ENCODE measurements at regions not wholly inside any gene's neighbourhood (a gene's known extent, or its start where the extent isn't known, plus 50 kb on each side); places are given as distances from the start of the nearest gene placed in this dataset.
"Not testable (repeated sequence)": the region's sequence is repeated elsewhere in the genome, so short reads cannot be mapped to it uniquely, and the experiment has no call there.

GRCh38 chr6:14781772-14782525 lies 463.9 kb upstream of the JARID2 start:
- Mint-ChIP-seq H3K27ac (no peak overlapping the region), H3K4me1 (peaks cover 17% of the 10 kb centered on the region in 2 donors), H3K4me3 (no peak overlapping the region), H3K27me3 (ENCODE audit: low read depth in 2 of 2) (no peaks in the 10 kb centered on the region), H3K9me3 (no peaks in the 10 kb centered on the region), H3K36me3 (no peaks in the 10 kb centered on the region)
- H3K36me3 ChIP-seq (ENCODE audit: control insufficient read depth, insufficient read depth, low read length) = no peaks in the 10 kb centered on the region
- intact Hi-C loops (cut with micrococcal nuclease) = no loop called here
- WGBS (ENCODE audit: insufficient coverage) = 89% methylated on average over 12 of the region's 12 CpGs
- no peak for DNase-seq
- H3K4me1 ChIP-seq (ENCODE audit: control insufficient read depth, insufficient read depth, low read length) = peaks cover 12% of the 10 kb centered on the region
- no peak overlapping the region for H3K4me3 ChIP-seq (ENCODE audit: low read length)
- no peak for ATAC-seq
- H3K27me3 ChIP-seq (ENCODE audit: control insufficient read depth, insufficient read depth, low read length) = no peaks in the 10 kb centered on the region
- TF ChIP-seq CTCF (IDR thresholded peaks at IDR 0.05) = no peak
- no peaks in the 10 kb centered on the region for H3K9me3 ChIP-seq (ENCODE audit: control insufficient read depth, insufficient read depth, low read length)
- H3K27ac ChIP-seq (ENCODE audit: low read length) = no peak overlapping the region

GRCh38 chr6:14782921-14783464 lies 462.9 kb upstream of the JARID2 start:
- H3K36me3 Mint-ChIP-seq; H3K27me3 ChIP-seq (ENCODE audit: control insufficient read depth, insufficient read depth, low read length); H3K27me3 Mint-ChIP-seq (ENCODE audit: low read depth in 2 of 2); intact Hi-C loops (cut with micrococcal nuclease); DNase-seq; ATAC-seq; H3K4me3 Mint-ChIP-seq; H3K9me3 Mint-ChIP-seq; H3K27ac Mint-ChIP-seq; H3K27ac ChIP-seq (ENCODE audit: low read length); H3K36me3 ChIP-seq (ENCODE audit: control insufficient read depth, insufficient read depth, low read length); H3K9me3 ChIP-seq (ENCODE audit: control insufficient read depth, insufficient read depth, low read length); H3K4me3 ChIP-seq (ENCODE audit: low read length): not testable (repeated sequence)
- WGBS (ENCODE audit: insufficient coverage) = 93% methylated on average over 10 of the region's 10 CpGs
- peaks cover 12% of the 10 kb centered on the region for H3K4me1 ChIP-seq (ENCODE audit: control insufficient read depth, insufficient read depth, low read length)
- H3K4me1 Mint-ChIP-seq = peaks cover 17 to 21% of the 10 kb centered on the region in 2 donors

- no peak for ATAC-seq
These were observed 462.3 kb upstream of the JARID2 start for GRCh38 chr6:14783594-14783993.

More at GRCh38 chr6:14783594-14783993, 462.3 kb upstream of the JARID2 start:
- peaks cover 12% of the 10 kb centered on the region for H3K4me1 ChIP-seq (ENCODE audit: control insufficient read depth, insufficient read depth, low read length)
- no peak overlapping the region for H3K4me3 ChIP-seq (ENCODE audit: low read length)
- TF ChIP-seq CTCF (IDR thresholded peaks at IDR 0.05) = no peak
- 98% methylated on average over 35 of the region's 35 CpGs for WGBS (ENCODE audit: insufficient coverage)
- H3K9me3 Mint-ChIP-seq = no peaks in the 10 kb centered on the region
- H3K27me3 Mint-ChIP-seq (ENCODE audit: low read depth in 2 of 2) = no peaks in the 10 kb centered on the region
- no peak for DNase-seq
- no peak overlapping the region for H3K27ac ChIP-seq (ENCODE audit: low read length)
- no peak overlapping the region for H3K27ac Mint-ChIP-seq
- H3K9me3 ChIP-seq (ENCODE audit: control insufficient read depth, insufficient read depth, low read length) = no peaks in the 10 kb centered on the region
- H3K4me3 Mint-ChIP-seq = no peak overlapping the region
- no peaks in the 10 kb centered on the region for H3K36me3 ChIP-seq (ENCODE audit: control insufficient read depth, insufficient read depth, low read length)
- H3K36me3 Mint-ChIP-seq = no peaks in the 10 kb centered on the region
- intact Hi-C loops (cut with micrococcal nuclease) = no loop called here
- no peaks in the 10 kb centered on the region for H3K27me3 ChIP-seq (ENCODE audit: control insufficient read depth, insufficient read depth, low read length)
- peaks cover 17 to 21% of the 10 kb centered on the region in 2 donors for H3K4me1 Mint-ChIP-seq
